IMR-90 (cell line): ENCODE measurements at regions not wholly inside any gene's neighbourhood (a gene's known extent, or its start where the extent isn't known, plus 50 kb on each side); places are given as distances from the start of the nearest gene placed in this dataset.

Experiments used
- ATAC-seq: fragments of 200-7000 bp; cut with Tn5 transposase; 2 replicates; pipeline ENCODE4 v1.9.1; 2020; ENCODE audit warnings: low read depth, mild to moderate bottlenecking, moderate library complexity
- BruUV-seq: library from RNA; stranded (reverse); fragments of 400-500 nt; replicated peaks from 2 replicates; lab custom pipeline; 2021; lab: Mats Ljungman, UMichigan
- CTCF ChIA-PET: fragments of 300-600 bp; formaldehyde crosslinking; extraction: SDS; loops from one replicate; lab custom pipeline; 2021; ENCODE audit warnings: antibody characterized with exemption; lab: Yijun Ruan, JAX
- POLR2A ChIA-PET: fragments of 300-600 bp; sonication (Branson Sonifier 250); formaldehyde crosslinking; loops from one replicate; lab custom pipeline; 2022; ENCODE audit warnings: antibody characterized with exemption; ENCODE audit not compliant: unreplicated experiment; lab: Charles Lee
- DNase-seq: peaks from one replicate; pipeline ENCODE4 v3.0.0; 2013
- H2AFZ ChIP-seq: replicated peaks from 2 replicates; pipeline ENCODE3; 2013; ENCODE audit warnings: low read length, mild to moderate bottlenecking; ENCODE audit not compliant: poor library complexity
- H2AK5ac ChIP-seq: 2 replicates; pipeline ENCODE4 v1.6.1; 2013; ENCODE audit warnings: low read depth, low read length, inconsistent platforms
- H2AK9ac ChIP-seq: replicated peaks from 2 replicates; pipeline ENCODE3; 2013; ENCODE audit warnings: mild to moderate bottlenecking, low read depth, low read length, moderate library complexity; ENCODE audit not compliant: poor library complexity
- H2BK120ac ChIP-seq: 2 replicates; pipeline ENCODE4 v1.6.1; 2013; ENCODE audit warnings: low read depth, low read length, inconsistent platforms
- H2BK15ac ChIP-seq: 3 replicates; pipeline ENCODE4 v1.6.1; 2013; ENCODE audit warnings: low read depth, low read length, inconsistent platforms
- H2BK20ac ChIP-seq: 2 replicates; pipeline ENCODE4 v1.6.1; 2013; ENCODE audit warnings: low read depth, mild to moderate bottlenecking, inconsistent platforms, low read length, moderate library complexity
- H2BK5ac ChIP-seq: 2 replicates; pipeline ENCODE4 v1.6.1; 2013; ENCODE audit warnings: mild to moderate bottlenecking, low read depth, low read length, inconsistent platforms; ENCODE audit not compliant: poor library complexity, severe bottlenecking
- H3K14ac ChIP-seq: replicated peaks from 2 replicates; pipeline ENCODE4 v1.6.1; 2013; ENCODE audit warnings: low read depth, low read length, inconsistent platforms
- H3K18ac ChIP-seq: 2 replicates; pipeline ENCODE4 v1.6.1; 2013; ENCODE audit warnings: low read depth, low read length, control low read depth
- H3K23ac ChIP-seq: 2 replicates; pipeline ENCODE4 v1.6.1; 2013; ENCODE audit warnings: low read depth, low read length, inconsistent platforms
- H3K27ac ChIP-seq: 2 replicates; pipeline ENCODE4 v1.5.1; 2013; ENCODE audit warnings: mild to moderate bottlenecking, control low read depth, low read length; ENCODE audit not compliant: insufficient read depth
- H3K27me3 ChIP-seq: 2 replicates; pipeline ENCODE4 v1.6.1; 2013; ENCODE audit warnings: low read length; ENCODE audit not compliant: control insufficient read depth, insufficient read depth
- H3K36me3 ChIP-seq: 2 replicates; pipeline ENCODE4 v1.6.1; 2013; ENCODE audit warnings: low read length, mixed read lengths; ENCODE audit not compliant: control insufficient read depth, insufficient read depth
- H3K4ac ChIP-seq: 2 replicates; pipeline ENCODE4 v1.6.1; 2013; ENCODE audit warnings: low read depth, low read length, inconsistent platforms
- H3K4me1 ChIP-seq: 2 replicates; pipeline ENCODE4 v1.6.1; 2013; ENCODE audit warnings: low read length, mixed read lengths; ENCODE audit not compliant: control insufficient read depth, insufficient read depth
- H3K4me2 ChIP-seq: 2 replicates; pipeline ENCODE4 v1.6.1; 2013; ENCODE audit warnings: low read depth, mild to moderate bottlenecking, control low read depth, low read length, moderate library complexity
- H3K4me3 ChIP-seq: 2 replicates; pipeline ENCODE4 v1.5.1; 2013; ENCODE audit warnings: low read depth, mild to moderate bottlenecking, control low read depth, low read length, moderate library complexity; ENCODE audit not compliant: insufficient read depth
- H3K56ac ChIP-seq: 2 replicates; pipeline ENCODE4 v1.6.1; 2013; ENCODE audit warnings: low read length, inconsistent platforms; ENCODE audit not compliant: insufficient read depth; ENCODE audit errors: extremely low read depth
- H3K79me1 ChIP-seq, 2 experiments: 2 replicates each; pipeline ENCODE4 v1.6.1; 2013; ENCODE audit warnings: low read length in 2 of 2, inconsistent platforms in 1 of 2, low read depth in 1 of 2
- H3K9ac ChIP-seq: 2 replicates; pipeline ENCODE4 v1.6.1; 2013; ENCODE audit warnings: low read depth, low read length, control low read depth
- H3K9me1 ChIP-seq: 2 replicates; pipeline ENCODE4 v1.6.1; 2013; ENCODE audit warnings: low read length, inconsistent platforms; ENCODE audit not compliant: insufficient read depth
- H3K9me3 ChIP-seq: 2 replicates; pipeline ENCODE4 v1.6.1; 2013; ENCODE audit warnings: low read length; ENCODE audit not compliant: control insufficient read depth, insufficient read depth
- H4K20me1 ChIP-seq: 2 replicates; pipeline ENCODE4 v1.6.1; 2013; ENCODE audit warnings: low read length, inconsistent platforms; ENCODE audit not compliant: insufficient read depth
- H4K5ac ChIP-seq: 2 replicates; pipeline ENCODE4 v1.6.1; 2013; ENCODE audit warnings: mild to moderate bottlenecking, low read depth, low read length, control low read depth
- H4K8ac ChIP-seq, 2 experiments: 2 replicates each; pipeline ENCODE4 v1.6.1; 2013; ENCODE audit warnings: low read depth in 2 of 2, low read length in 2 of 2, control low read depth in 1 of 2, inconsistent platforms in 1 of 2
- H4K91ac ChIP-seq: 2 replicates; pipeline ENCODE4 v1.6.1; 2013; ENCODE audit warnings: low read depth, low read length, inconsistent platforms; ENCODE audit not compliant: insufficient read depth
- MAZ ChIP-seq: IDR thresholded peaks from 2 replicates; pipeline ENCODE4 v1.6.1; 2012; ENCODE audit warnings: low read depth, mild to moderate bottlenecking, low read length, improper control_type of control experiment, moderate library complexity, borderline replicate concordance
- RAD21 ChIP-seq: IDR thresholded peaks from 2 replicates; pipeline ENCODE4 v1.6.1; 2012; ENCODE audit warnings: low read length, improper control_type of control experiment
- WGBS, 2 experiments: methylation state at CpG; one replicate each; pipeline versions ENCODE4 v1.1.5 to v1.1.7; 2013; ENCODE audit warnings: missing lambda C conversion rate in 2 of 2; ENCODE audit not compliant: insufficient read length in 1 of 2; ENCODE audit errors: extremely low coverage in 2 of 2; 5-methylcytosine and 5-hydroxymethylcytosine counted together
- dilution Hi-C: fragments of 300-500 bp; cut with HindIII; formaldehyde crosslinking; loops from one replicate; pipeline ENCODE4 v1.14.3; 2018; ENCODE audit warnings: low sequenced_read_pairs; ENCODE audit not compliant: unreplicated experiment
- in situ Hi-C: fragments of 300-500 bp; cut with MboI; formaldehyde crosslinking; loops from 3 replicates; pipeline ENCODE4 v1.14.3; 2019; ENCODE audit warnings: low sequenced_read_pairs, inconsistent platforms, mixed read lengths
- intact Hi-C: fragments of 100-400 bp; cut with micrococcal nuclease; formaldehyde crosslinking; loops from 2 replicates; pipeline ENCODE4 v1.10.0; 2022

DNA sequence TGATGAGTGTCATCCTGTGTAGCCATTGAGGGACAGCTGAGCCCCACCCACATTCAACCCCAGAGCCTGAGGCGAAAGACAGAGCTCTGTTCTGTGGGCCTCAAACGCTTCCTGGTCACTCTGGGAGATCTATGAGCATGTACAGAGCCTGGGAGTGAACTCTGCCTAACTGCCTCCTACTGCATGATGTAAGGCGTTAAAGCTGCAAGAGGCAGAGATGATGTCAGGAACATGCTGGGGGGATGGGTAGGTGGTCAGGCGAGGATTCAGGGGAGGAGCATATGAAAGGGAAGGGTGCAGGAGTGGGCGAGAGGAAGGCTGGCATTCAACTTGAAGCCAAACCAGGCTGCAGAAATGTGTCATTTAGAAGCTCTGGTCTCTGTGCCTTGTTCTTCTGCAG is 181.0 kb downstream of the TFCP2L1 start:
- TF ChIP-seq RAD21, result no peak
- no peak for TF ChIP-seq MAZ
- no peaks in the 10 kb centered on the region for H3K4me1 ChIP-seq
- no peaks in the 10 kb centered on the region for H4K20me1 ChIP-seq
- intact Hi-C loops (no loop called here), in situ Hi-C loops (no loop called here), dilution Hi-C loops (no loop called here)
- no peak overlapping the region for H2AK5ac ChIP-seq
- H3K9me3 ChIP-seq, result no peaks in the 10 kb centered on the region
- no peak overlapping the region for H4K91ac ChIP-seq
- no peaks in the 10 kb centered on the region for H3K79me1 ChIP-seq
- H3K27me3 ChIP-seq, result peaks cover 43% of the 10 kb centered on the region
- no peak overlapping the region for H4K8ac ChIP-seq
- no peaks in the 10 kb centered on the region for H3K36me3 ChIP-seq
- H2BK15ac ChIP-seq, result no peak overlapping the region
- H2AK9ac ChIP-seq, result no peak overlapping the region
- H2BK20ac ChIP-seq, result no peak overlapping the region
- no peak overlapping the region for H3K27ac ChIP-seq
- no peak overlapping the region for H3K18ac ChIP-seq
- H2BK5ac ChIP-seq, result no peak overlapping the region
- no peak overlapping the region for H4K5ac ChIP-seq
- H3K4ac ChIP-seq, result no peak overlapping the region
- no peak overlapping the region for H3K56ac ChIP-seq
- no peak overlapping the region for H3K14ac ChIP-seq
- no peak overlapping the region for H3K9ac ChIP-seq
- no peak overlapping the region for H3K23ac ChIP-seq
- CTCF ChIA-PET, result no interaction called here
- no peak overlapping the region for H3K4me2 ChIP-seq
- ATAC-seq, result no peak
- WGBS, 2 experiments, result 28% methylated on average over 5 of the region's 5 CpGs; no CpG with 5 or more reads in 1 of the 2 experiments
- no peak for DNase-seq
- POLR2A ChIA-PET, result no interaction called here
- no peak overlapping the region for H2AFZ ChIP-seq
- no peaks in the 10 kb centered on the region for H3K9me1 ChIP-seq
- BruUV-seq, result no TSS peak
- H2BK120ac ChIP-seq, result no peak overlapping the region
- no peak overlapping the region for H3K4me3 ChIP-seq
